NCI-H128 (cell line): ENCODE measurements at regions not wholly inside any gene's neighbourhood (a gene's known extent, or its start where the extent isn't known, plus 50 kb on each side); places are given as distances from the start of the nearest gene placed in this dataset.

ENCODE experiments used
- DNase-seq: peaks from one replicate; lab custom pipeline; 2025; ENCODE audit not compliant: unreplicated experiment; lab: John Stamatoyannopoulos, UW

GRCh38 chr5:158559066-158559465, 540.6 kb downstream of the EBF1 start:
- no peak for DNase-seq

GRCh38 chr5:158553962-158554336, 545.8 kb downstream of the EBF1 start:
- no peak for DNase-seq

GRCh38 chr5:158553195-158553961, 546.3 kb downstream of the EBF1 start:
- no peak for DNase-seq

DNA sequence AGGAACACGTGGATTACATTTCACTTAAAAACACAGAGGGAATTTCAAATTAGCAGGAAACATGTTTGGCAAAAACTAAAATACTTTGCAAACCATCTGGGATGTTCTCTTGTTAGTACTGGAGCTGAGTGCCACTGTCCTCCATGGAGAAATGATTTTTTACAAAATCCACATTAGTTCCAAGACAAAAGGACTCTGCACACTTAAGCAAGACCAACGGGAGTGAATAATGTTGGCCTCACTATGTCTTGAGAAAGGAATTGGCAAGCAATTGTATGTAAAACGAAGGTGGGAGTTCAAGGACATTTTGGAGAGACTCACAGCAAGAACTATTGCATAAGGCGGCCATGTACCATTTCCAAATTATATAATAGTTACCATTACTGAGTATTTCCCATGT, 547.5 kb downstream of the EBF1 start:
- DNase-seq = no peak

- DNase-seq = no peak
These were observed 550.4 kb downstream of the EBF1 start for GRCh38 chr5:158549311-158549710.

DNA sequence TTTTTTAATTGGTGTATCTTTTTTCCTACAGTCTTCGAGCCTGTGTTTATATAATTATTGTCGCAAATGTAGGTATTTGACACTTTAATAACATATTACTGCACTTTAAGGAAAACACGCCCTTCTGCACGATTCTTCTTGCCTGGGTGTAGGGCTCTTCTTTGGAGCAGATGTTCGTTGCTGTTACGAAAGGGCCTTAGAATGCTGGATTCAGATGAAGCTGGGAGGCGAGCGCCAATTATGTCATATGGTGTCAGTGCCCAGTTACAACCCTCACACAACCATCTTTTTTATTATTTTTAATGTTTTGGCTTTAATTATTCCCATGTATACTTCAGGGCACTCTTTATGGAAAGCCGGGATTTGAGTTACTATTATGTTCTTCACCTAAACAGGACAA, 553.0 kb downstream of the EBF1 start:
- no peak for DNase-seq

DNA sequence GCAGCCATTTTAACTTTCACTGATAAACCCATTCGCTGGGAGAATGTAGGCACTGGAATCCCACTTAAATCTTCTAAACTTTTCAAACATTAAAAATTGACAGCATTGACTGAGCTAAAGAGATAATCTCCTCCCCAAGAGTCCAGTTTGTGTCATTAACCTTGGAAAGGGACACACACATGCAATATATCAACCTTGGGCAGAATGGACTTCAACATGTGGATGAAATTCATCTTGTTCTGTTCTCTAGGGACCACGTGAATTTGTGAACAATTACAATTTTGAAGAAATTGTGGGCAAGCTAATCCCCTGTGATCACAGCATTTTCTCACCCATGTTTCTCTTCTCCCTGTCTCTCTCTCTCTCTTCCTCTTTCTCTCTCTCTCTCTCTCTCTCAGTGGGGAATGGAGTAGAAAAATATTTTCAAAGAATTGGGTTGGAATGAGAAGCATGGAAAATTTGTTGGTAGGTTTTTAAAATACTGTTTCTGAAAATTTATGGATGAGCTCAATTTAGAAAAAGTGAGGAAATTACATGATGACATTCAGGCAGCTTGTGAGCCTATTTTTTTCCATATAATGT, 553.7 kb downstream of the EBF1 start:
- no peak for DNase-seq

GRCh38 chr5:158544388-158545339, 555.1 kb downstream of the EBF1 start:
- no peak for DNase-seq

- no peak for DNase-seq
These were observed 556.0 kb downstream of the EBF1 start for GRCh38 chr5:158543539-158544387.

GRCh38 chr5:158541536-158542297, 558.0 kb downstream of the EBF1 start:
- DNase-seq = no peak

DNA sequence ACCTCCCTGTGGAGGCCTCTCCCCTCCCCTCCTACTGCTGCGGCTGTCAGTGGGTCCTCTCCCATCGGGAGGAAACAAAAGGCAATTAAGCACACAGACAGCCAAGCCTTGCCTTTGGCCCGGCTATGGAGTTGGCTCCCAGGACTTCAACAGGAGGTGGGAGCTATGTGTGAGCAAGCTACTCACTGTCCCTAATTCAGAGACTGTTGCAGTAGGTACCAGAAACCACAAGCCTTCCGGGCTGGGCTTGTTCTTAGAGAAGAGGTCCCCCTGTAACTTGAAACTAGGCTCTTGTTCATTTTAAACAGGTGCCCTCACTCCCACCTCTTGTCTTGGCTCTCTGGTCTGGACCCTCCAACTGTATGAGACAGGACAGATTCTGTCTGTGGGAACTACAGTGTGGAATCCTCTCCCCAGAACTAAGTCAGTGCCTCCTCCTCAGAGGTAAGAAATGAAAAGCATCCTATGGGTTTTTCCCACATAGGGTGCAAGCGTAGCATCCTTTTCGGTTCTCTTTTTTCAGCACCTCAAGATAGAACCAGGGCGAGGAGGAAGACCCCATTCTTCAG, 561.1 kb downstream of the EBF1 start:
- DNase-seq = no peak

DNA sequence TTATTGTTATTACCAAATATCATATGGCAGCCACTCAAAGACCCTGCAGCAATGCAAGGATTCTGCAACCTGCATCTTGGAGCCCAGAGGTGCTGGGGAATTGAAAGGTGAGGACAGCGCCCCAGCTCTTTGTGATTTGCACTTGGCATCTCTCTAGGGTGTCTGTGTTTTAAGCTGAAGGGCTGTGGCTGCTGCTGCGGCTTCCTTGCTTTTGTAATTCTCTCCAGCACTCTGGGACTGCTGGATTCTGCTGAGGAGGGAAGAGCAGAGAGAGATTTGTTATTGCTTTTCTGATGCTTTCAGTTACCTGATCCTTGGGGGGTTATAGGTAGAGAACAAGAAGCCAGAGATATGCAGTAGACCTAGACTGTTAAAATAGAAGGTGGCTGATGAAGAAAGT, 562.4 kb downstream of the EBF1 start:
- no peak for DNase-seq

DNA sequence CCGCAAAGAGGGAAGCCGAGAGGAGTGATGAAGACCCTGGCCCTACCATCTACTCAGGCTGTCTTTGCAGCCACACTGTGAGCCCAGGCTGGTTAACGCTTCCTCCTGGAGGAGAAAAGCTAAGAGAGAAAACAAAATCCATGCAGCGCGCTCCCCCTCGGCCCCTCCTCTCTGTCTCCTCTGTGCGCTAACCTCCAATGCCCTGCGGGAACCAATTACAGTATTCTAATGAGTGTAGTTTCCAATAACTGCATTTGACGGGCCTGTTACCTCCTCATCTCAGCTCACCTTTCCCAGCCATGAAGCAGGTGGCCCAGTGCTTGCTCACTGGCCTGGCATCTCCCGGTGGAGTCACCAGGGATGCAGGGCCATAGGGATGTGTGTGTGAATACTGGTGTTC, 565.5 kb downstream of the EBF1 start:
- no peak for DNase-seq

- no peak for DNase-seq
These were observed 567.0 kb downstream of the EBF1 start for GRCh38 chr5:158532739-158533138.

GRCh38 chr5:158531860-158532259, 567.9 kb downstream of the EBF1 start:
- no peak for DNase-seq

DNA sequence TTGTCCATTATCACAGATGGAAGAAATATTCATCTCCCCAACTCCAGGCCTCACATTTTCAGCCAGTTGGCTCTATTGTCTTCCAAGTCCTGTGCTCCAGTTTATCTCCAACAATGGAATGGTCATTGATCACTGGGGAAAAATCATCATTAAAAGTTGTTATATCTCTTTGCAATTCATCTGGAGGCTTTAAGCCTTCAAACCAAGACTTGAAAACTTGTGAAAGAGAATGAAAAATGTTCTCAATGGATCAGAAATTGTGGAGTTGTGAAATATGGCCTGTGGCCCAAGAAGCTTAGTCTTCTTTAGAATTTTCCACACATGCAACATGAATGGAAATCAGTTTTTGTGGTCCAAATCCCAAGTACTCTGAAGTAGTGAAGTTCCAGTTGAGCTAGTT, 569.6 kb downstream of the EBF1 start:
- DNase-seq = no peak

- DNase-seq = no peak
These were observed 570.3 kb downstream of the EBF1 start for GRCh38 chr5:158529454-158529853.

DNA sequence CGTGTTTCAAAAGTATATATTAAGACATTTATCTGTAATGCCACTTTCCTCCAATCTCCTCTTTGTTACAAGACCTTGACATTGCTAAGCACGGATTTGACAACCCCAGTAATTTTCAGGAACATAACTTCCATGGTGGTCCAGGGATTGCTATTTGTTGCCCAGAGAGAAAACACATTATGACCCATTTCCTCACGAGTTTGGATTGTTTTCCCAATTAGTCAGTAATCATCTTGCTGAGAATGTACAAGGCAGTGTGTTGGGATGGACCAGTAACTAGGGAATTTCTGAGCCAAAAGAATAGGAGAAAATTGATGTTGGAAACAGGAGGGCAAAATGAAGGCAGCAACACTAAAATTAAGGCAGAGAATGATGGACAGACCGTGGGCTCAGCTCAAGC, 574.1 kb downstream of the EBF1 start:
- no peak for DNase-seq

DNA sequence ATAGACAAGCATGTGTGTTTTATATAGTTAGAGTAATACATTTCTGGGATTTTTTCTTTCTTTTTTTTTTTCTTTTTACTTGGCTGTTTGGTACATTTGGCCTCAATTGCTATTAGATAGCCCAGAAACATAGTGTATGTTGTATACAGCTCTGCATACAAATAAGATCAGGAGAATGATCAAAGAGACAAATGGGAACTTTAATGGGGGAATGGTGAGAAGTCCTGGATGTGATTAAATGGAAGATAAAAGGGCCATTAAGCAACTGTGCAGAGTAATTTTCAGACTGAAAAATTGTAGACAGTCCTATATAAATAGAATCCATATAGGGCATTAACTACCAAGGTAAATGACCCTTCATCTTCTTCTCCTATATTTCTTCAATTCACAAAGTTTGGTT, 575.6 kb downstream of the EBF1 start:
- DNase-seq = no peak

- DNase-seq = no peak
These were observed 576.9 kb downstream of the EBF1 start for GRCh38 chr5:158522776-158523175.
